ENCODE measurements at regions not wholly inside any gene's neighbourhood (a gene's known extent, or its start where the extent isn't known, plus 50 kb on each side); places are given as distances from the start of the nearest gene placed in this dataset.
"Not testable (repeated sequence)": the region's sequence is repeated elsewhere in the genome, so short reads cannot be mapped to it uniquely, and the experiment has no call there.

DNA sequence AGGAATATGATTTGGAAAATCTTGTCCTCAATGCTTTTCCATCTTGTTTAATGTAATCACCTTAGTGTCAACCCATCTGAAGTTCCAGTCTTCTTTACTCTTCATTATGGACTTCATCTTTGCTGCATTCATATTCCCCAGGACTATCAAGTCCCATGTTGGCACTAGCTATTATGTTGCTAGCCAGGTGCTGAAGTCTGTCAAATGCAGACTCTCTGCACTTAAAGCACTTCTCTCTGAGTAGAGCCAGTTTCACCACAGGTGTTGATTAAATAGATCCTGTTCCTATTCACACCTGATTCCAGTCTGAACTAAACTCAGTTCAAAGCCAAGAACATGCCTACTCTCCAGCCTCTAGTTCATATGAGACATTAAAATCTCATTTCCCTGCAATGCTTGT lies 75.0 kb upstream of the PKN2 start:
- peak; percentile 1 for DNase-seq (ENCODE audit: low read depth, low spot score)

DNA sequence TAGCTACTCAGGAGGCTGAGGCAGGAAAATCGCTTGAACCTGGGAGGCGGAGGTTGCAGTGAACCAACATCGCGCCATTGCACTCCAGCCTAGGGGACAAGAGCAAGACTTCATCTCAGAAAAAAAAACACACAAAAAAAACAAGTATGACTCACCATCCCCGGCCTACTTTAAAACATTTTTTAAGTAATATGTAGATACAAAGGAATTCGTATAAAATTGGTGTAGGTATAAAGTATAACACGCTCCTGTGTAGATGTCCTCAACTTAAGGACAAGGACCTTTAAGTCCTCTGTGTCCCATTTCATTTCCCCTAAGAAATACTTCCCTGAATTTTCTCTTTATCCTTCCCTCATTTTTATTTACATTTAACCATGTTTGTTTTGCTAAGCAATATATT lies 73.4 kb upstream of the PKN2 start:
- no peak for DNase-seq (ENCODE audit: low read depth, low spot score)

DNA sequence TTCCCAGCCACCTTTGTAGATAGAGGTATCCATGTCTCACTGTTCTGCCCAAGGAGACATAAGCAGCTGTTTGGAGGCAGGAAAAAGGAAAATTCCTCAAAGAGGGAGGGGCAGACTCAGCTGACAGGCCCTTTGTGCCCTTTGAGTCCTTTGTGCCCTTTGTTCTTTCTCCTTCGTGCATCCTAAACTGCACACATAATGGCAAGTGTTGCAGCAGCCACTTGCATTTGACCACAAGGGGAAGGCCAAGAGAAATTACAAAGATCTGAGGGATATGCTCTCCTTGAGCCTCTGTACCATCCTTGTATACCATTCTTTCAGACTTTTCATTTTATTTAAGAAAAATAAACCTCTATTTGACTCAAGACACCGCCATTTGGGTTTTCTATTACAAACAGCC lies 71.8 kb upstream of the PKN2 start:
- DNase-seq (ENCODE audit: low read depth, low spot score): no peak

GRCh38 chr1:88612773-88613172 lies 71.3 kb upstream of the PKN2 start:
- no peak for DNase-seq (ENCODE audit: low read depth, low spot score)

DNA sequence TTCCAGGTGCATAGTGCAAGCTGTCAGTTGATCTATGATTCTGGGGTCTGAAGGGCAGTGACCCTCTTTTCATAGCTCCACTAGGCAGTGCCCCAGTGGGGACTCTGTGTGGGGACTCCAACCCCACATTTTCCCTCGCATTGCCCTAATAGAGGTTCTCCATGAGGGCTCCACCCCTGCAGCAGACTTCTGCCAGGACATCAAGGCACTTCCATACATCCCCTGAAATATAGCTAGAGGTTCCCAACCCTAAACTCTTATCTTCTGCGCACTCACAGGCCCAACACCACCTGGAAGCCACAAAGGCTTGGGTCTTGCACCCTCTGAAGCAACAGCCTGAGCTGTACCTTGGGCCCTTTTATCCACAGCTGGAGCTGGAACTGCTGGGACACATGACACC lies 65.7 kb upstream of the PKN2 start:
- no peak for DNase-seq (ENCODE audit: low read depth, low spot score)

- not testable (repeated sequence) for DNase-seq (ENCODE audit: low read depth, low spot score)
These were observed 61.0 kb upstream of the PKN2 start for GRCh38 chr1:88623101-88623500.

Data from astrocyte of the hippocampus (primary cell).